Activated gamma-delta T cell treated with Interleukin-2 at 50 U/mL for 16 hours (primary cell): ENCODE measurements at regions not wholly inside any gene's neighbourhood (a gene's known extent, or its start where the extent isn't known, plus 50 kb on each side); places are given as distances from the start of the nearest gene placed in this dataset.

ENCODE experiments used
- DNase-seq: peaks from one replicate; pipeline ENCODE4 v3.0.0-alpha.2; 2020

GRCh38 chr4:1492651-1493539 lies 86.7 kb upstream of the NKX1-1 start:
- no peak for DNase-seq

GRCh38 chr4:1492142-1492457 lies 85.9 kb upstream of the NKX1-1 start:
- no peak for DNase-seq

DNA sequence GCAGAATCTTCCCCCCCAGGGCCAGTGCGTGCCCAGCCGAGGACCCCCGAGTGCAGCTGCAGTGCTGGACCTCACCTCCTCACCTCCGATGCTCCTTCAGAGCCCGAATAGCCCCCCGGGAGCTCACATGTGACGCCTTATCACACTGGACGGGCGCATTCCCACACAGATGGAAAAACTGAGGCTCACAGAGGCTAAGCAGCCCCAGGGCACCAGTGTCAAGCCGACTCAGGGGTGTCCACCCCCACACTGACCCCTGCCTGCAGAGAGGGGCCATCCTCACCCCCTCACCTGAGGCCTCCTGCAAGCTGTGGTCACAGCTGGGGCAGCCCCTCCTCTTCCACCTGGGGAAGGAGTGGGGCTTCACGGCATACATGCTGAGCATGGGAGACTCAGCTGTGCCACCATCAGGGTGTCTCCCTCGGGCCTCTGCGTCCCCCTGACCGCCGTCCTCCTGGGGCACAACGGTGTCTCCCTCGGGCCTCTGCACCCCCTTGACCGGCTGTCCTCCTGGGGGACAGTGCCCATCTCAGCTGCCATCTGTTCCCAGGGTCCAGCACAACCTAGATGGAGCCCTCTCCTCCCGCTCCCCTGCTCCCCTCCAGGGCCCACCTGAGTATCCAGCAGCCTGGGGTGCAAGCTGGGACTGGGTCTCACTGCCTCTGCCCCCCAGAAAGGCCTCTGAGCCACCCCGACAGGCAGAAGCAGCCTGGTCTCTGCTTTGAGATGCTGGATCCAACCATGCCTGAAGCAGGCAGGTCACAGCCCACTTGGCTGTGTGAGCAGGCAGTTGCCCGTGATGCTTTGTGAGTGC lies 85.3 kb upstream of the NKX1-1 start:
- no peak for DNase-seq

DNA sequence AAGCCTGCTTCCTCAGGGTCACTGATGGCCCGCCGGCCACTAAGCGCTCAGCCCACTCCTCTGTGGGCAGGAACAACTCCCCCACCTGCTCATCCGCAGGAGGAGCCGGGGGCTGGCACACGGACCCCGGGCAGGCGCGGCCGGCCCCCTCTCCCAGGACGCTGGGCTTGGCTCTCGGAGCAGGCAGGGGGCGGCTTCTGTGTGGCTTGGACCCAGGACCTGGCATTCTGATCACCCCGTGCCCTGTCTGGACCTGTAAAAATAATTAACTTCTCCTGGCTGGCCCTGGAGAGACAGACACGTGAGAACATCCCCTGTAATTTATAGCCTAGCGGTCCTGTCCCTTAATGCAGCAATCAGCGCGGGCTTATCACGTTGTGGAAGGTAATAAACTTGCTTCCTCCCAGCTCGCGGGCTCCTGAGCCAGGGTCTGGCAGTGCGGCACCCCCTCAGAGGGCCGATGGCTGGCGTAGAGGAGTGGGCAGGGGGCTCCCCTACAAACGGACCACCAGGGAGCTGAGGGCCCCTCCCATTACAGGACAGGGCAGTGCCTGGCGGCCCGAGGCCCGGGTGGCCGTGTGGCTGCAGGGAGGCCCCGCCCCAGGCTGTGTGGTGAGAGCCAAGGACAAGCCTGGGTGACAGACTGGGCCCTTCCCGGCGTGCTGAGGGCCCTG lies 84.5 kb upstream of the NKX1-1 start:
- DNase-seq, result no peak

- no peak for DNase-seq
Observed at GRCh38 chr4:1490011-1490653, 83.9 kb upstream of the NKX1-1 start.

GRCh38 chr4:1489639-1489995 lies 83.4 kb upstream of the NKX1-1 start:
- DNase-seq, result no peak

GRCh38 chr4:1488831-1489638 lies 82.8 kb upstream of the NKX1-1 start:
- no peak for DNase-seq

DNA sequence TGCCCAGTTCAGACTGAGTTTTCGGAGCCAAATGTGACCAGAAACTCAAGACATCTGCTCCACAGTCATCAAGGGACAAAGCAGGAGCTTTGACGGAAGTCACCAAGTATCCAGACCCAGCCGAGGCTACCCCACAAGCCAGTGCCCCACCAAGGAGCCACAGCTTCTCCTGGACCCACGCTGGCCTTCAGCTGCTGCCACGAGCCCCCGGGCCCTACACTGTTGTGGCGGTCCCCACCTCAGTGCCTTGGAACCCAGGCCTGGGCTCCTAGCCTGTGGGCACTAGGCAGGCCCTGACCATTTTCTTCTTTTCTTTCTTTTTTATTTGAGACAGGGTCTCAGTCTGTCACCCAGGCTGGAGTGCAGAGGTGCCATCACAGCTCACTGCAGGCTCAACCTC lies 82.1 kb upstream of the NKX1-1 start:
- DNase-seq, result no peak

- DNase-seq, result no peak
Observed at GRCh38 chr4:1487761-1488160, 81.5 kb upstream of the NKX1-1 start.

DNA sequence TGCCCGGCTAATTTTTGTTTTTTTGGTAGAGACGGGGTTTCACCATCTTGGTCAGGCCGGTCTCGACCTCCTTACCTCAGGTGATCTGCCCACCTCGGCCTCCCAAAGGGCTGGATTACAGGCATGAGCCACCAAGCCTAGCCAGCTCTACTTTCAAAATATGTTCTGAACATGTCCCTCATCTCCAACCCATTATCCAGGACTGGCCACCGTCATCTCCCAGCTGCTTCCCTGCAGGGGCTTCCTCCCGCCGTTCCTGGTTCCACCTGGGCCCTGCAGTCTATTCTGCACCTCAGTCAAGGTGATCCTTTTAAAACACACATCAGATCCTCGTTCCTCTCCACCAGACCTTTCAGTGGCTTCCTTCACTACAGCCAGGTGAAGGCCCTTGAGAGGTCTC lies 80.9 kb upstream of the NKX1-1 start:
- DNase-seq, result no peak

- DNase-seq, result no peak
Observed at GRCh38 chr4:1485280-1485679, 79.0 kb upstream of the NKX1-1 start.

GRCh38 chr4:1480720-1481119 lies 74.5 kb upstream of the NKX1-1 start:
- no peak for DNase-seq

DNA sequence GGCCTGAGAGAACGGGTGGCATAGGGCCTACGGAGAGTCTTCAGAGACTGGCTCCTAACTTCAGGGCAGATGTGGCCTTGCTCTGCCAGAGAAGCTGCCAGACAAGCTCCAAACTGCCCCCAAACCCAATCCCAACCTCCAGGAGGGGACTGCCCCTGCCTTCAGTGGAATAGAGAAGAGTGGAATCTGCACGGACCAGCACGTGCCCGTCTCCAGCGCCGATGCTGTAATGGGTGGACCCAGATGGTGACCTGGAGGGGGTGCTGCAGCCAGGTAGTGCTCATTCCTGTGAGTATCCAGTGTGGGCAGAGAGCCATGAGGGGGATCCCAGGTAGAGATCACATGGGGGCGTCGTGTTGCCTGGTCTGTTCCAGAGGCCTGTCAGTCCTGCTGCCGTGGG lies 73.2 kb upstream of the NKX1-1 start:
- DNase-seq, result no peak

DNA sequence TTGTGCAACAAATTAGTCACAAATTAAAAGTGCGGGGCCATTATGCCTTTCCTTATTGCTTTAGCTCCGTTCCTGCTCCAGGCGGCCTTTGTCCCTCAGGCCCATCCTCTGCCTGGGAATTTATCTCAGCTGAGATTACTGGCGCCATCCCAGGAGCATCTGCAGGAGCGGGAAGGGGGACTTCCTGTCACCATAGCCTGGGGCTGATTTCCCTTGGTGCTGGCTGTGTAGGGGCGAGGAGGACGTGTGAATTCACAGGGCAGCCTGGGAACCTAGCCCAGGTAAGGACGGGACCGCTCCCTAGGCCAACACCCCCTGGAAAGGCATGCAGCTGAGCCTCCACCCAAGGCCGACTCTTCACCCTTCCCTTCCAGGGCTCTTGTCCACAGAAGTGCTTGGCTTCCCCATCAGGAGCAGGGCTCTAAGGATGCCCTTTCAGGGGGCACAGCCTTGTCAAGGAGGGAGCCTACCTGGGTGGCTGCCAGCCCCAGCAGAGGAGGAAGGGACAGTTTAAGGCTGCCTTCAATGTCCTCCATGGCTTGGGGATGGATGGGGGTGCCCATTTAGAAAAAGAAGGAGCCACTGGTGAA lies 72.6 kb upstream of the NKX1-1 start:
- no peak for DNase-seq

- DNase-seq, result no peak
Observed at GRCh38 chr4:1477045-1477840, 71.0 kb upstream of the NKX1-1 start.

- DNase-seq, result no peak
Observed at GRCh38 chr4:1476140-1476513, 69.9 kb upstream of the NKX1-1 start.

DNA sequence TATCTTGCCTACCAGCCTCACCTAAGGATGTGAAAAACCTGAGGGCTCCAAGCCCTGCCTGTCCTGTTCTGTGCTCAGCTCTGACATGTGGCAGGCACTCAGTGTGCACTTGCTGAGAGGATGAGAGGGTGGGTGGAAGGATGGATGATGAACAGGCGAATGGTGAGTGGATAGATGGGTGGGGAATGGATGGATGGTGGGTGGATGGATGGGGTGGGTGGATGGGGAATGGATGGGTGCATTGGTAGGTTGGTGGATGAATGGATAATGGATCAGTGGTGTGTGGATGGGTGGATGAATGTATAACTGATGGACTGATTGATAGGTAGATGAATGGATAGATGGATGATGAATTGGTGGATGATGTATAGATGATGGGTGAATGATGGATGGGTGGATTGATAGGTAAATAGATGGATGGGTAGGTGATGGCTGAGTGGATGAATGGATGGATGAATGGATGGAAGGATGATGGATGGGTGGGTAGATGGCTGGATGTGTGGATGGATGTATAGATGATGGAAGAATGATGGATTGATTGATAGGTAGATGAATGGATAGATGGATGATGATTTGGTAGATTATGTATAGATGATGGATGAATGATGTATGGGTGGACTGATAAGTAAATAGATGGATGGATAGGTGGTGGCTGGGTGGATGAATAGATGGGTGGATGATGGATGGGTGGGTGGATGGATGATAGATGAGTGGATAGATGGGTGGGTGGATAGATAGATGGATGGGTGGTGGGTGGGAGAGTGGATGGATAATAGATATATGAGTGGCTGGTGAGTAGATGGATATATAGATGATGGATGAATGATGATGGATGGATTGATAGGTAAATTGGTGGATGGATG lies 69.3 kb upstream of the NKX1-1 start:
- no peak for DNase-seq

DNA sequence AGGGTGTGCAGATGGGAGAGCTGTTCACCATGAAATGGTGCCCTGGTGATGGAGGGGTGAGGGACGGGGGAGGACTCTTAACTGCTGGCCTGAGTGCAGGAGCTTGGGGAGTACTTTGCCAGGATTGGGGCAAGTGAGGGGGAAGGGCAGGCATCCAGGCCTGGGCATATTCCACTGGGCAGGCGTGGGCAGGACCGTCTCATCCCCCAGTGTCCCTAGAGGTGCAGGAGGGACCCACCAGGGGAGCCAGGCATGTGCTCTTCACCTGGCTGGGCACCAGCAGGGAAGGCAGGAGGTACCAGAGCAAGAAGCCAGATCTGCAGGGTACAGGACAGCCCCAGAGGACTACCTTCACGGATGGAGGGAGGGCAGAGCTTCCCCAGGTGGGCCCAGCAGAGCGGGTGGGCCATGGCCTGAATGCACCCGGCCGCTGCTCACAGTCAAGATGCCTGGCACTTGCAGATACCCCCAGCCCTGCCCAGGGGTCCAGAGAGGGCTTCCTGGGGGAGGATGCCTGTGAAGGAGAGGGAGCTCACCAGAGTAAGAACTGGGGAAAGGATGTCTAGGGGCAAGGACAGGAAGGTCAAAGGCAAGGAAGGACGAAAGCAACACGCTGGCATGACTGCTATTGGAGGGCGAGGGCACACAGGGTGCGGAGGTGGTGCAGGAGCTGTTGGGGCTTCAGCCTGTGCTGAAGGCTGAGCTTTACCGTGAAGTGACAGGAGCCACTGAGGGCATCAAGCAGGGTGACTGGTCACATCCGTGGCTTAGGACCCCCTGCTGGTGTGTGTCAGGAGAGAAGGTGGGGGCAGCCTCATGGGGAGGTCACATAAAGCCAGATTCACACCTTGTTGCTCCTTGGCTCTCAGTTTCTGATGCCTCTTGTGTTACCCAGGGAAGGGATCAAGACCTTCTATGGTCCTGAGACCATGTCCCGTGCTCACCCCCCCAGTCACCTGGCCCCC lies 68.2 kb upstream of the NKX1-1 start:
- no peak for DNase-seq

DNA sequence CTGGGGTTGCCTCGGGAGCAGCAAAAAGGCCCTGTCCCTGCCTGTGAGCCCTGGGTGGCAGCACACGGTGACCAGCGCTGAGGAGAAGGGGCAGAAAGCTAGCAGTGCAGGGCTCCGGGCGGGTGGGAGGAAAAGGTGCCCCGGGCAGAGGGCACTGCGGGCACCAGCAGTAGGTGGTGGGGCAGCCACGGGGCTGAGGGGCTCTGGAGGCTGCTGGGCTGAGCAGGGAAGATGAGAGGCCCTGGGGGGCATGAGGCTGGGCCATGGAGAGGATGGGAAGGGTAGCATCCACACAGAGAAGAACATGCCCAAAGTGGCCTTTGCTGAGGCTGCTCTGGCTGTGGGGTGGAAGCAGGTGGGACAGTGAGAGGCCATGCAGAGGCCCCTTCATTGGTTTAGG lies 67.5 kb upstream of the NKX1-1 start:
- DNase-seq, result no peak
